Stimulated activated CD4-positive, alpha-beta T cell treated with anti-CD3 and anti-CD28 coated beads, Interleukin-15, amount 100 ng/mL, for 24 hours (primary cell): ENCODE measurements at regions not wholly inside any gene's neighbourhood (a gene's known extent, or its start where the extent isn't known, plus 50 kb on each side); places are given as distances from the start of the nearest gene placed in this dataset.
"Not testable (repeated sequence)": the region's sequence is repeated elsewhere in the genome, so short reads cannot be mapped to it uniquely, and the experiment has no call there.

Source experiments
- DNase-seq: peaks from one replicate; pipeline ENCODE4 v3.0.0-alpha.2; 2020

DNA sequence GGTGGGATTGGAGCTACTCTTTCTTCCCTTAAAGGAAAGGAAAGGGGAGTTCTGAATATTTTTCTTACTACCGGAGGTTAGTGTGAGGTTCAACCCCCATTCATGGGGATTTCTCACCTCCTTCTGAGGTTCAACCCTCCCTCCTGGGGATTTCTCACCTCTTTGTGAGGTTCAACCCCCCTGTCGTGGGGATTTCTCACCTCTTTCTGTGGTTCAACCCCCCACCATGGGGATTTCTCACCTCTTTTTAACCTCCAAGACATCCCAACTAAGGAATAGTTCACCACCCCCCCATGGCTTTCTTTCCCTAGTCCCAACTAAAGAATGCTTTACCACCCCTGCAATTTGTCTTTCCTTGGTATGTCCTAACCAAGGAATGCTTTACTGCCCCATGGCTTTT is 520.3 kb downstream of the EDEM1 start:
- DNase-seq = no peak

DNA sequence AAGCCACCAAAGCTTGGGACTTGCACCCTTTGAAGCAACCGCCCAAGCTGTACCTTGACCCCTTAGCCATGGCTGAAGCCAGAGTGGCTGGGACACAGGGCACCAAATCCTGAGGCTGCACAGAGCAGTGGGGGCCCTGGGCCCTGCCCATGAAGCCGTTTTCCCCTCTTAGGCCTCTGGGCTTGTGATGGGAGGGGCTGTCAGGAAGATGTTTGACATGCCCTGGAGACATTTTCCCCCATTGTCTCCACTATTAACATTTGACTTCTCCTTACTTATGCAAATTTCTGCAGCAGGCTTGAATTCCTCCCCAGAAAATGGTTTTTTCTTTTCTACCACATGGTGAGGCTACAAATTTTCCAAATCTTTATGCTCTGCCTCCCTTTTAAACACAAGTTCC is 522.2 kb downstream of the EDEM1 start:
- DNase-seq = no peak

DNA sequence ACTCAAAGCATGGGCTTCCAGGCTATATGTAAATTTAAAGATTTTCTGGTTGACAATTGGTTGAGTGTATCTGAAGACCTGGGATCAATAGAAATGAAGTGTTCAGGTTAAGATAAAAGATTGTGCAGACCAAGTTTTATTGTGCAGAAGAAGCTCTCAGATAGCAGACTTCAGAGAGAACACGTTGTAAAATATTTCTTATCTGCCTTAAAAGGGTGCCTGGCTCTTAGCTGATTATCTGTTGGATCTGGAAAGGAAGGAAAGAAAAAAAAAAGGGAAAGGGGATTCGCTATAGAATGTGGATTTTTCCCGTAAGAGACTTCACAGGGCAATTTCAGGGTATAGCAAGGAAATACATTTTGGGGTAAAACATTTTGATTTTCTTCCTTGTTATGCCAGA is 523.2 kb downstream of the EDEM1 start:
- no peak for DNase-seq

DNA sequence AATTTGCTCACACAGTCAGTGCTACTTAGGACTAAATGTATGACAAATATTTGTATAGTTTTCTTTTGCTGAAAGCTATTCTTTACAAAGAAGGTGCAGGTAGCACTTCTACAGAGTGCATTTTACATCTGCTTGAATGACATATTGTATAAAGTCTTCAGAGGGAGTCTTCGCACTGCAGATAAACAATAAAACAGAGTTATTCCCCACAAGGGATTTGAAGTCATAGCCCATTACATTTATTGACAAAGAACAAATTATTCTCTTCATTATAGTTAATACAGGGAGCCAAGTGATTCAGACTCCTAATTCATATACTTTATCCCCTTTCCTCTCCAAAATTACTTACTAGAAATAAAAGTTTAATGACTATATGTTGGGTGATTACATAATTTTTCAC is 529.7 kb downstream of the EDEM1 start:
- no peak for DNase-seq

DNA sequence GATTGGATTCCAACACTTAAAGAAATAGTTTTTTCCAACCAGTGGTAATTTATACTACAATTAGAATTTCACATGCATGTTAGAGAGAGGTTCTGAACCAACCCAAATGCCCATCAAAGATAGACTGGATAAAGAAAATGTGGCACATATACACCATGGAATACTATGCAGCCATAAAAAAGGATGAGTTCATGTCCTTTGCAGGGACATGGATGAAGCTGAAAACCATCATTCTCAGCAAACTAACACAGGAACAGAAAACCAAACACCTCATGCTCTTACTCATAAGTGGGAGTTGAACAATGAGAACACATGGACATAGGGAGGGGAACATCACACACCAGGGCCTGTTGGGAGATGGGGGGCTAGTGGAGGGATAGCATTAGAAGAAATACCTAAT is 532.2 kb downstream of the EDEM1 start:
- not testable (repeated sequence) for DNase-seq

DNA sequence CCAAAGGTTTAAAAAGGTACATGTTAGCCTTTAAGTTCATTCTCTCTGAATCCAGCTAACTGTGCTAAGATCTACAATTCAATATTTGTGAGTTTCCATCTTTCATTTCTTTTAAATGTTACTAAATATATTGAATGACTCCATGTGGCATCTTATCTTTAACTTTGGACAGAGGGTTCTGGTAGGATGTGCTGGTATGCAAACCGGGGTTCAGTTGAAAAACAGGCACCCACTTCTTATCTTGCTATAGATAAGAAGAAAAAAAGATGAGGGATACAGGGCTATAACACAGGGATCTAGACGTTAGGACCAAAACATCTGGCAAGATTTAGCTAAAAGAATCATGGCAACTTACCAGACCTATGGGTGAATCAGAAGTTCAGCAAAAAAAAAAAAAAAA is 538.3 kb downstream of the EDEM1 start:
- DNase-seq = no peak

GRCh38 chr3:5726621-5727020 is 539.1 kb downstream of the EDEM1 start:
- no peak for DNase-seq

- no peak for DNase-seq
These were observed 540.4 kb downstream of the EDEM1 start for GRCh38 chr3:5727743-5728484.

GRCh38 chr3:5729852-5730251 is 542.3 kb downstream of the EDEM1 start:
- DNase-seq = no peak

- no peak for DNase-seq
These were observed 543.6 kb downstream of the EDEM1 start for GRCh38 chr3:5731100-5731499.

DNA sequence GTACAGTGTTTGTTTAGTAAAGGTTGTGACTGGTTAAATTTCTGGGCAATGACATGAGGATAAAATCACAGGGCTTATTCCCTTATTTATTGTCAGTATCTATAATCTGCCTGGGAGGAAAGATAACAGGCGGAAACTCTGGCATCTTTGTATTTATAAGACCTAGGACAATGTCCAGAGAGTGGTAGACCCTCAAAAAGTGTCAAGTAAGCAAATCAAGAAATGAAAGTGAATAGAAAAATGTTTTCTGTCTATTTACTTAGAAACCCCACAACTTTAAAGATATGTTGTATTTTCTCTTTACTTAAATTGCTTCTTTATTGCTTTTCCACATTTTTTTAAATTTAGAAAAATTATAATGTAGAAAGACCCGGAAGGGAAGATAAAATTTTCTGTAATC is 544.6 kb downstream of the EDEM1 start:
- no peak for DNase-seq

DNA sequence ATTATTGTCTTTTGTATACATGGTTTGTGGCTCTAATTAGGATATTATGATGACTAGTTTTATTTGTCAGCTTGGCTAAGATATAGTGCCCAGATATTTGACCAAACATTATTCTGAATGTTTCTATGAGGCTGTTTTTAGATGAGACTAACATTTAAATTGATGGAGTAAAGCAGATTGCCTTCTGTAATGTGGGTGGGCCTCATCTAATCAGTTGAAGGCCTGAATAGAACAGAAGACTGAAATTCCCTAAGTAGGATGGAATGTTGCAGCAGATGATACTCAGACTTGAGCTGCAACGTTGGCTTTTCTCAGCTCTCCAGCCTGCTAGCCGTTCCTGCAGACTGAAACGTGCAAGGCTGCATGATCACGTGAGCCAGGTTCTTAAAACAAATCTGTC is 546.5 kb downstream of the EDEM1 start:
- DNase-seq = no peak

- DNase-seq = no peak
These were observed 548.4 kb downstream of the EDEM1 start for GRCh38 chr3:5735896-5736295.

- no peak for DNase-seq
These were observed 551.9 kb downstream of the EDEM1 start for GRCh38 chr3:5739299-5739935.

GRCh38 chr3:5739949-5740348 is 552.4 kb downstream of the EDEM1 start:
- no peak for DNase-seq

- no peak for DNase-seq
These were observed 553.5 kb downstream of the EDEM1 start for GRCh38 chr3:5741017-5741416.

DNA sequence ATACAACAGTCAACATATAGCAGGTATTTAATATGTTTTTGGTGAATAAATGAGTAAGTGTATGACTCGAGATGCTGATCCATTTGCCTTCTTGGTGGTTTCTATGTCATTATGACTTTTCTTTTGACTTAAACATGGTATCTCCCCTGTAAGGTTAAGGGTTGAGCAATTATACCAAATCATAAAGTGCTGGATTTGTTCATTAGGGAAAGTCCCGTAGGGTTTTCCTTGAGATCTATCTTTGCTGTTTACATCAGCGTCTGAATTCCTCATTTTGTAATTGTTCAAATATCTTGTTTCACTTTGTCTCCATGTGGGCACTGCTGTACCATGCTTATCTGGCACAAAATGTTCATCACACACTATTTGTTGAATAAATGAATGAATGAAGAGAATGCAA is 562.6 kb downstream of the EDEM1 start:
- no peak for DNase-seq

GRCh38 chr3:5750874-5751640 is 563.5 kb downstream of the EDEM1 start:
- no peak for DNase-seq

- DNase-seq = no peak
These were observed 567.1 kb downstream of the EDEM1 start for GRCh38 chr3:5754602-5755001.

GRCh38 chr3:5756443-5756842 is 568.9 kb downstream of the EDEM1 start:
- no peak for DNase-seq

GRCh38 chr3:5757213-5757804 is 569.8 kb downstream of the EDEM1 start:
- DNase-seq = no peak

DNA sequence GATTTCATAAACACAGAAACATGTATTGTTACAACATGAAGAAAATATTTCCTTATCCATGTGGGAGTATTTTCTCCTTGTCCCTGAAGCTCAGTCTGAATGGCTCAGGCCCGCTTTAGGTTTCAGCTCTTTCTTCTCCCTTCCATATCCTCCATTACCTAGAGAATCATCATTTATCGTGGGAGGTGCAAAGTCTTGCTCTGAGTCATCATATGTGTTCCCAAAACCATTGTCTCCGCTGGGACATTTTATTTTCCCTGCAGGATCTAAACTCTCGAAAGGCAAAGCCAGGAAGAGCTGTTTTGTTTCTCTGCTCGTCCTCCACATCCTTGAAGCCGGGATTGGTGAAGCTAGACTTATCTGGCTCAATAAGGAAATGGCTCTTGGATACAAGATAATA is 571.2 kb downstream of the EDEM1 start:
- no peak for DNase-seq

DNA sequence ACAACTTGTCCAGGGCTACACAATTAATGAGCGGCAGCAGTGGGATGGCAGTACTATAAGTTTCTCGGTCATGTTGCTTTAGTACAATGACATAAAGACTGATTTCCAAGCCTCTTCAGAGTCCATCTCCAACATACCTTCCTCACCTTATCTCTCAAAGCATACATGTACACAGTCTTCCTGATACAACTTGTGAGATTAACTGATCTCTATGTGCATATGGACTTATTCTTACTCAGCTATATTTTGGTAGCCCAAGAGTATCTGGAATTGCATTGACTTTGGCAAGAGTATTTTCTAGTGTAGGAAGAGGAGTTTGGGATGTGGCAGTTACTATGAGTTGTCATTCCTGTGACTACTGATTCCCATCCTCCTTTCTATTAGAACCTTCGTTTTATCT is 575.0 kb downstream of the EDEM1 start:
- no peak for DNase-seq

DNA sequence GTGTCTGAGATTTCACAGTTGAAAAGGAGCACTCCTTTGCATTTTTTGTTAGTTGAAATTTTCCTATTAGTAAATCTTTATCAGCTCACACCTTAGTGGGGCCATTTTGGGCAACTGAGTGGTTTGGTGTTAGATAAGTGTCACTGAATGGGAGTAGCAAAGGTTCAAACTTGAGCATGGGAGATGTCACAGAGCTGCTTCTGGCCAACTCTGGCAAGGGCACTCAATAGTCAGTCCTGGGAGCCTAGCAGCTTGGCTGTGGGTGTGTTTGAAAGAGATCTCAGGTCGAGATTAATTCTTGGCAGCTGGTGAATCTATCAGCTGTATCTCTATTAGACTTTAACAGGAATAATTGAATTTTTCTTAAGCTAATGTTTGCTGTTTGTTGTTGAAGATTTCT is 579.3 kb downstream of the EDEM1 start:
- no peak for DNase-seq
